ENCODE measurements at regions not wholly inside any gene's neighbourhood (a gene's known extent, or its start where the extent isn't known, plus 50 kb on each side); places are given as distances from the start of the nearest gene placed in this dataset.

DNA sequence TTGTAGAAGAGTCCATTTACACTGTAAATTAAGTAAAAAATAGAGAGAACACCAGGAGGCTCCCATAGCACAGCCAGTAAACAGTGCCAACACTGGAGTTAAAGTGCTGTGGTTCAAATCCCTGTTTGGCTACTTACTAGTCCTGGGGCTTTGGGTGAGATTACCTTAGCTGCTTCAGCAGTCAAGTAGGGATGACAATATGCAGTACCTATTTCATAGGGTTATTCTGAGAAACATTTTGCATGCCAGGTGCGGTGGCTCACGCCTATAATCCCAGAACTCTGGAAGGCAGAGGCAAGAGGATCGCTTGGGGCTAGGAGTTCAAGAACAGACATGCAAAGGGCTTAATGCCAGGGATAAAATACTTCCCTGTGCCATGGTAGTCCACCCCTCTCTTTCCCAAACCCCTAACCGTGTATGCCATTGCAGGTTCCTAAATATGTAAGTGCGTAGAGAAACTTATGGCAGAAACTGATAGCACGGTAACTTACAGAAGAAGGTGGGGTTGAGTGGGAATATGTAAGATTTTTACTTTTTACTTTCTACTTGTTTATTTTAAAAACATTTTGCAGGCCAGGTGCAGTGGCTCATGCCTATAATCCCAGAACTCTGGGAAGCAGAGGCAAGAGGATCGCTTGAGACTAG is 86.4 kb upstream of the PICALM start:
- Histone ChIP-seq H3K79me2 (ENCODE audit: low read depth) (no peaks in the 10 kb centered on the region), H3K4me3 (no peak overlapping the region), H3K27me3 (no peaks in the 10 kb centered on the region), H2AFZ (replicated peaks) (no peak overlapping the region), H3K9me3 (ENCODE audit: low read depth) (no peaks in the 10 kb centered on the region), H3K27ac (no peak overlapping the region), H3K9ac (no peak overlapping the region), H3K36me3 (no peaks in the 10 kb centered on the region), H3F3A (ENCODE audit: low read depth) (no peaks in the 10 kb centered on the region), H4K20me1 (ENCODE audit: low read depth) (no peaks in the 10 kb centered on the region), H3K4me2 (no peak overlapping the region), H3K4me1 (peaks cover 8% of the 10 kb centered on the region)
- no peaks in the 10 kb centered on the region for H3K9me3 Mint-ChIP-seq
- H3K27ac Mint-ChIP-seq: no peak overlapping the region
- peaks cover 10% of the 10 kb centered on the region for H3K4me1 Mint-ChIP-seq
- peaks cover 3% of the 10 kb centered on the region for H3K27me3 Mint-ChIP-seq (ENCODE audit: insufficient read depth, low read depth)
- no peaks in the 10 kb centered on the region for H3K36me3 Mint-ChIP-seq
- H3K4me3 Mint-ChIP-seq: no peak overlapping the region
- TF ChIP-seq, protein P1, sequence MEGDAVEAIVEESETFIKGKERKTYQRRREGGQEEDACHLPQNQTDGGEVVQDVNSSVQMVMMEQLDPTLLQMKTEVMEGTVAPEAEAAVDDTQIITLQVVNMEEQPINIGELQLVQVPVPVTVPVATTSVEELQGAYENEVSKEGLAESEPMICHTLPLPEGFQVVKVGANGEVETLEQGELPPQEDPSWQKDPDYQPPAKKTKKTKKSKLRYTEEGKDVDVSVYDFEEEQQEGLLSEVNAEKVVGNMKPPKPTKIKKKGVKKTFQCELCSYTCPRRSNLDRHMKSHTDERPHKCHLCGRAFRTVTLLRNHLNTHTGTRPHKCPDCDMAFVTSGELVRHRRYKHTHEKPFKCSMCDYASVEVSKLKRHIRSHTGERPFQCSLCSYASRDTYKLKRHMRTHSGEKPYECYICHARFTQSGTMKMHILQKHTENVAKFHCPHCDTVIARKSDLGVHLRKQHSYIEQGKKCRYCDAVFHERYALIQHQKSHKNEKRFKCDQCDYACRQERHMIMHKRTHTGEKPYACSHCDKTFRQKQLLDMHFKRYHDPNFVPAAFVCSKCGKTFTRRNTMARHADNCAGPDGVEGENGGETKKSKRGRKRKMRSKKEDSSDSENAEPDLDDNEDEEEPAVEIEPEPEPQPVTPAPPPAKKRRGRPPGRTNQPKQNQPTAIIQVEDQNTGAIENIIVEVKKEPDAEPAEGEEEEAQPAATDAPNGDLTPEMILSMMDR (IDR thresholded peaks at IDR 0.05): no peak
- no peak for DNase-seq (ENCODE audit: low spot score)

DNA sequence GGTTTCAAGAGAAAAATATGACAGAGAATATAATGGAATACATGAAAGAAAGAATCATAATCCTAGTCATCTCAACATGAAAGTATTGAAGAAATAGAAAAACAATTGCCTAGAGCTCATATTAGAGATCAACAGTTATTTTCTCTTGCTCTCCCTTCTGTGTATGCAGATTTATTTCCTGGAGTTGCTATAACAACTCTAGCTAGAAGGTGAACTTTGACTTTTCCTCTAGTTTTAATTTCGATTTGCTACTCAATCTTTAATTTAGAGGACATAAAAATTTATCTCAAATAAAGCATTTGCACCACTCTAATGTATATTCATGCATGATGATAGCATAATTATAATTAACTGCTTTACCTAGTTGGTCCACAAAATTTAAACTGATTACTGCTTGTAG is 84.6 kb upstream of the PICALM start:
- H3K4me1 Mint-ChIP-seq: peaks cover 12% of the 10 kb centered on the region
- Histone ChIP-seq H3K4me1 (peaks cover 8% of the 10 kb centered on the region), H3F3A (ENCODE audit: low read depth) (no peaks in the 10 kb centered on the region), H2AFZ (replicated peaks) (no peak overlapping the region), H3K9ac (no peak overlapping the region), H3K9me3 (ENCODE audit: low read depth) (no peaks in the 10 kb centered on the region), H3K27ac (no peak overlapping the region), H3K79me2 (ENCODE audit: low read depth) (no peaks in the 10 kb centered on the region), H3K4me2 (no peak overlapping the region), H3K27me3 (no peaks in the 10 kb centered on the region), H3K4me3 (no peak overlapping the region), H4K20me1 (ENCODE audit: low read depth) (no peaks in the 10 kb centered on the region), H3K36me3 (no peaks in the 10 kb centered on the region)
- H3K27me3 Mint-ChIP-seq (ENCODE audit: insufficient read depth, low read depth): peaks cover 3% of the 10 kb centered on the region
- no peak for DNase-seq (ENCODE audit: low spot score)
- H3K4me3 Mint-ChIP-seq: no peak overlapping the region
- no peaks in the 10 kb centered on the region for H3K9me3 Mint-ChIP-seq
- no peak overlapping the region for H3K27ac Mint-ChIP-seq
- H3K36me3 Mint-ChIP-seq: no peaks in the 10 kb centered on the region
- no peak for TF ChIP-seq EZH2 (IDR thresholded peaks at IDR 0.05)
- TF ChIP-seq EZH2phosphoT487 (IDR thresholded peaks at IDR 0.05): no peak
- TF ChIP-seq, protein P1 (IDR thresholded peaks at IDR 0.05): no peak

DNA sequence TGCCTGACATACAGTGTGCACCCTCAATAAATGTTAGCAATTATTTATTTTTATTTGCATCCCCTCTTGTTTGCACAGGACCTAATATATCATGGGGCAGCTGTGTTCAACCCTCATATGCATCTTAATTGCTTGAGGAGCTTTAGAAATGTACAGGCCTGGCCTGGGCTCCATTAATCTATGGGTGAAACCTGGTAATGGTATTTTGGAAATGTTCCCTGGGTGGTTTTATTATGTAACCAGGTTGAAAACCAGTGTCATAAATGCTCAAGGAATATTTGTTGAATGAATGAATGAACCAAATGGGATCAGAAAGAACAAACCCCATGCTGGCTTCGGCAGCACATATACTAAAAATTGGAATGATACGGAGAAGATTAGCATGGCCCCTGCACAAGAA is 84.0 kb upstream of the PICALM start:
- Histone ChIP-seq H3K36me3 (no peaks in the 10 kb centered on the region), H2AFZ (replicated peaks) (no peak overlapping the region), H3K4me3 (no peak overlapping the region), H3K9ac (no peak overlapping the region), H4K20me1 (ENCODE audit: low read depth) (no peaks in the 10 kb centered on the region), H3K4me2 (no peak overlapping the region), H3F3A (ENCODE audit: low read depth) (no peaks in the 10 kb centered on the region), H3K9me3 (ENCODE audit: low read depth) (no peaks in the 10 kb centered on the region), H3K4me1 (peaks cover 8% of the 10 kb centered on the region), H3K27ac (no peak overlapping the region), H3K79me2 (ENCODE audit: low read depth) (no peaks in the 10 kb centered on the region), H3K27me3 (no peaks in the 10 kb centered on the region)
- Mint-ChIP-seq H3K27me3 (ENCODE audit: insufficient read depth, low read depth) (peaks cover 3% of the 10 kb centered on the region), H3K9me3 (no peaks in the 10 kb centered on the region), H3K4me1 (peaks cover 15% of the 10 kb centered on the region), H3K36me3 (no peaks in the 10 kb centered on the region), H3K27ac (no peak overlapping the region), H3K4me3 (no peak overlapping the region)
- TF ChIP-seq, protein P1 (IDR thresholded peaks at IDR 0.05): no peak
- TF ChIP-seq EZH2 (IDR thresholded peaks at IDR 0.05) (no peak), EZH2phosphoT487 (IDR thresholded peaks at IDR 0.05) (no peak)
- no peak for DNase-seq (ENCODE audit: low spot score)

Data from neural progenitor cell (in vitro differentiated cells).